Smooth muscle cell (in vitro differentiated cells): ENCODE measurements at regions not wholly inside any gene's neighbourhood (a gene's known extent, or its start where the extent isn't known, plus 50 kb on each side); places are given as distances from the start of the nearest gene placed in this dataset.

Experiments used
- DNase-seq: peaks from one replicate; lab custom pipeline; 2025; ENCODE audit not compliant: unreplicated experiment; lab: John Stamatoyannopoulos, UW
- H2AFZ ChIP-seq: fragments of 200-600 bp; sonication (generic); 2 replicates; pipeline ENCODE4 v1.6.0; 2016; ENCODE audit warnings: antibody characterized with exemption, low read depth, mild to moderate bottlenecking
- H3F3A ChIP-seq: fragments of 200-600 bp; sonication (generic); 2 replicates; pipeline ENCODE4 v1.6.0; 2017; ENCODE audit warnings: antibody characterized with exemption, low read depth
- H3K27ac ChIP-seq: fragments of 200-600 bp; sonication (generic); 2 replicates; pipeline ENCODE4 v1.5.1; 2016; ENCODE audit warnings: low read depth, mild to moderate bottlenecking
- H3K27me3 ChIP-seq: fragments of 200-600 bp; sonication (generic); 2 replicates; pipeline ENCODE4 v1.6.1; 2016; ENCODE audit warnings: low read depth, mild to moderate bottlenecking
- H3K36me3 ChIP-seq: fragments of 200-600 bp; sonication (generic); 2 replicates; pipeline ENCODE4 v1.5.1; 2016; ENCODE audit warnings: low read depth
- H3K4me1 ChIP-seq: fragments of 200-600 bp; sonication (generic); 2 replicates; pipeline ENCODE4 v1.5.1; 2016; ENCODE audit warnings: low read depth
- H3K4me2 ChIP-seq: fragments of 200-600 bp; sonication (generic); 2 replicates; pipeline ENCODE4 v1.6.0; 2016; ENCODE audit warnings: mild to moderate bottlenecking
- H3K4me3 ChIP-seq: fragments of 200-600 bp; sonication (generic); 2 replicates; pipeline ENCODE4 v1.5.1; 2016; ENCODE audit warnings: mild to moderate bottlenecking
- H3K79me2 ChIP-seq: fragments of 200-600 bp; sonication (generic); 2 replicates; pipeline ENCODE4 v1.6.0; 2016; ENCODE audit warnings: low read depth, mild to moderate bottlenecking
- H3K9ac ChIP-seq: fragments of 200-600 bp; sonication (generic); 2 replicates; pipeline ENCODE4 v1.6.0; 2016; ENCODE audit warnings: low read depth
- H3K9me3 ChIP-seq: fragments of 200-600 bp; sonication (generic); replicated peaks from 2 replicates; pipeline ENCODE4 v1.5.1; 2016; ENCODE audit warnings: low read depth
- H4K20me1 ChIP-seq: fragments of 200-600 bp; sonication (generic); 2 replicates; pipeline ENCODE4 v1.6.0; 2016; ENCODE audit warnings: low read depth
- WGBS: methylation state at CpG from one replicate; pipeline ENCODE4 v1.1.7; 2016; ENCODE audit warnings: low lambda C conversion rate; 5-methylcytosine and 5-hydroxymethylcytosine counted together
- TF ChIP-seq, protein P1 (sequence below): fragments of 200-600 bp; sonication (generic); IDR thresholded peaks from 2 replicates; pipeline ENCODE4 v1.5.1; 2017; ENCODE audit warnings: borderline replicate concordance, mild to moderate bottlenecking, antibody characterized with exemption; ENCODE audit not compliant: insufficient read depth, poor library complexity, severe bottlenecking

DNA sequence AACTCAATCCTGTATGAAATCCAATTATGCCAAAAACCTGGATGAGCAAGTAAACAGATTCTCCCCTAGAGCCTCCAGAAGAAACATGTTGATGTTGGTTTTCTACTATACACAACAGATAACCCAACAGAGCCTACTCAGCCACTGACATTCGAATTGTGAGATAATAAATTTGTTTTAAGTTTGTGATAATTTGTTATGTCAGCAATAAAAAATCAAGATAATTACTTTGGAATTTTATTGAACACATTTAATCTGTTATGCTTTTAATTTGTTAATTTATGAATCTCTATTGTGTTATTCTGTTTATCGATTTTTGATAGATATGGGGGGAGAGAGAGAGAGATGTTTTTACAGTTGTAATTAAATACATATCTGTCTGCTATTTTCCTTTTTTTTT is 1016.1 kb upstream of the PCDH7 start:
- Histone ChIP-seq H3K36me3 (no peaks in the 10 kb centered on the region), H3K4me1 (no peaks in the 10 kb centered on the region), H3K27me3 (no peaks in the 10 kb centered on the region), H3K9me3 (no peaks in the 10 kb centered on the region), H4K20me1 (no peaks in the 10 kb centered on the region), H3K9ac (no peak overlapping the region), H3K4me2 (no peak overlapping the region), H3K79me2 (no peaks in the 10 kb centered on the region), H3K4me3 (no peak overlapping the region), H3K27ac (no peak overlapping the region), H2AFZ (no peak overlapping the region), H3F3A (no peaks in the 10 kb centered on the region)
- 88% methylated on average over 2 of the region's 2 CpGs for whole genome bisulfite sequencing
- TF ChIP-seq, protein P1, sequence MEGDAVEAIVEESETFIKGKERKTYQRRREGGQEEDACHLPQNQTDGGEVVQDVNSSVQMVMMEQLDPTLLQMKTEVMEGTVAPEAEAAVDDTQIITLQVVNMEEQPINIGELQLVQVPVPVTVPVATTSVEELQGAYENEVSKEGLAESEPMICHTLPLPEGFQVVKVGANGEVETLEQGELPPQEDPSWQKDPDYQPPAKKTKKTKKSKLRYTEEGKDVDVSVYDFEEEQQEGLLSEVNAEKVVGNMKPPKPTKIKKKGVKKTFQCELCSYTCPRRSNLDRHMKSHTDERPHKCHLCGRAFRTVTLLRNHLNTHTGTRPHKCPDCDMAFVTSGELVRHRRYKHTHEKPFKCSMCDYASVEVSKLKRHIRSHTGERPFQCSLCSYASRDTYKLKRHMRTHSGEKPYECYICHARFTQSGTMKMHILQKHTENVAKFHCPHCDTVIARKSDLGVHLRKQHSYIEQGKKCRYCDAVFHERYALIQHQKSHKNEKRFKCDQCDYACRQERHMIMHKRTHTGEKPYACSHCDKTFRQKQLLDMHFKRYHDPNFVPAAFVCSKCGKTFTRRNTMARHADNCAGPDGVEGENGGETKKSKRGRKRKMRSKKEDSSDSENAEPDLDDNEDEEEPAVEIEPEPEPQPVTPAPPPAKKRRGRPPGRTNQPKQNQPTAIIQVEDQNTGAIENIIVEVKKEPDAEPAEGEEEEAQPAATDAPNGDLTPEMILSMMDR: no peak
- no peak for DNase-seq

DNA sequence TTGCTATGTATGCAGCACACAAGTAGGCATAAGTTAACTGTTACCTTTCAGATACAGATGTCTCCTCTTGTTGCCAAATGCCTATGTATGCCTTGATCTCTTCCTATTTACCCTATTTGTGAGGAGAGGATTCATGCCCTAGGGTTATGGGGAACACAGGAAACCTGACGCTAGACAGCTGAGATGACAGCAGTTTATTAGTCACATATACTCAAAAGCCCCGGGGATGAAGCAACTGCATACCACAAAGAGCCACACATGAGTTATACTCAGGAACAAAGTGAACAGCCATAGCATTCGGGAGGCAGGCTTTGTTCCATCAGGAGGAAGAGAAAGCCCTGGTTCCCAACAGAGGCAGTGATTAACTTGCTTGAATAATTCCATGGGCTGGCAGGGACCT is 1011.7 kb upstream of the PCDH7 start:
- TF ChIP-seq, protein P1: no peak
- peak overlapping the region; percentile 20 for H3K9ac ChIP-seq
- H3K27me3 ChIP-seq: no peaks in the 10 kb centered on the region
- no peaks in the 10 kb centered on the region for H3K79me2 ChIP-seq
- H3K4me2 ChIP-seq: no peak overlapping the region
- H3K9me3 ChIP-seq: no peaks in the 10 kb centered on the region
- peak overlapping the region; percentile 17 for H3K27ac ChIP-seq
- no peak overlapping the region for H2AFZ ChIP-seq
- DNase-seq: no peak
- no peaks in the 10 kb centered on the region for H4K20me1 ChIP-seq
- WGBS: 24% methylated on average over 3 of the region's 3 CpGs
- no peak overlapping the region for H3K4me3 ChIP-seq
- H3K36me3 ChIP-seq: no peaks in the 10 kb centered on the region
- H3K4me1 ChIP-seq: no peaks in the 10 kb centered on the region
- H3F3A ChIP-seq: no peaks in the 10 kb centered on the region

DNA sequence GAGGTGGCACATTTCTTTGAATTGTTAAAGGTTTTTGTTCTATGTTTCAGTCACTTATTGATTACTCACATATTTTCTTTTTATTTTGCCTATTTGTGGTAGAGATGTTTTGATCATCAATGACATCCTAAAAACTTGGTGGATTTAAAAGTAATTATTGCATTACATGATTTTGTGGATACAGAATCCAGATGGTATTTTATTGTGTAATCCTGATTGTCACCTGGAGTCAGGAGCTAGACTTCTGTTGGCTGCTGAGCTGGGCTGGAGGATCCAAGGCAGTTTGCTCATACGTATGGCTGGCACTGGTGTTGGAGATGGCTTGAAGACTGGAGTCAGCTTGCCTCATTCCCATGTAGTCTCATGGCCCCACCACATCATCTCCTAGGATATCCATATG is 1009.6 kb upstream of the PCDH7 start:
- WGBS: 82% methylated on average over 1 of the region's 1 CpG

DNA sequence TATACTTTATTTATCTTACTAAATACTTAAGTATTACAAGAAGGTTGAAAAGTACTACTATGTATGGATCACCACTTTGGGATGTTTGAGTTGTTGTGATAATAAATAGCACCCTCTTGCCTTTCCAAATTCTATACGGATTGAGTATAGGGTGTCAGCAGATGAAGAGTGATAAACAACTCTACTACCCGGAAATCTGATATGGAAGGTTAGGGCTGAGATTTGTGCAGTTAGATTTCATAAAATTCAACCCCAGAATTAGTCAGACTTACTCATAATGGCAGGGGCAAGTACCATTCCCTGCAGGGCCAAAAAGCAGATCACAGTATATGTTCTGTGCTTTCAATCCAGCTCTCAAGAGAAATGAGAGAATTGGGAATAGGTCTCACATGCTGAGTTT is 1008.9 kb upstream of the PCDH7 start:
- Histone ChIP-seq H3K27me3 (no peaks in the 10 kb centered on the region), H3K4me1 (no peaks in the 10 kb centered on the region), H3K9me3 (no peaks in the 10 kb centered on the region), H4K20me1 (no peaks in the 10 kb centered on the region), H3K4me2 (no peak overlapping the region), H3K36me3 (no peaks in the 10 kb centered on the region), H3F3A (no peaks in the 10 kb centered on the region), H2AFZ (no peak overlapping the region), H3K9ac (no peak overlapping the region), H3K4me3 (no peak overlapping the region), H3K27ac (no peak overlapping the region), H3K79me2 (no peaks in the 10 kb centered on the region)
- no peak for DNase-seq
- TF ChIP-seq, protein P1: no peak
- WGBS: 81% methylated on average over 2 of the region's 2 CpGs

More for the DNA sequence above, 1009.6 kb upstream of the PCDH7 start:
- Histone ChIP-seq H3F3A (no peaks in the 10 kb centered on the region), H3K9me3 (no peaks in the 10 kb centered on the region), H3K36me3 (no peaks in the 10 kb centered on the region), H2AFZ (no peak overlapping the region), H4K20me1 (no peaks in the 10 kb centered on the region), H3K9ac (no peak overlapping the region), H3K79me2 (no peaks in the 10 kb centered on the region), H3K27ac (no peak overlapping the region), H3K4me2 (no peak overlapping the region), H3K27me3 (no peaks in the 10 kb centered on the region), H3K4me1 (no peaks in the 10 kb centered on the region), H3K4me3 (no peak overlapping the region)
- DNase-seq: no peak
- TF ChIP-seq, protein P1: no peak
